Stimulated activated CD4-positive, alpha-beta T cell treated with anti-CD3 and anti-CD28 coated beads, TNF-alpha, amount 100 ng/mL, for 24 hours (primary cell): ENCODE measurements at regions not wholly inside any gene's neighbourhood (a gene's known extent, or its start where the extent isn't known, plus 50 kb on each side); places are given as distances from the start of the nearest gene placed in this dataset.

Experiments
- DNase-seq, 3 experiments: peaks; one replicate each; pipeline ENCODE4 v3.0.0-alpha.2; 2020; ENCODE audit warnings: low read depth in 3 of 3

DNA sequence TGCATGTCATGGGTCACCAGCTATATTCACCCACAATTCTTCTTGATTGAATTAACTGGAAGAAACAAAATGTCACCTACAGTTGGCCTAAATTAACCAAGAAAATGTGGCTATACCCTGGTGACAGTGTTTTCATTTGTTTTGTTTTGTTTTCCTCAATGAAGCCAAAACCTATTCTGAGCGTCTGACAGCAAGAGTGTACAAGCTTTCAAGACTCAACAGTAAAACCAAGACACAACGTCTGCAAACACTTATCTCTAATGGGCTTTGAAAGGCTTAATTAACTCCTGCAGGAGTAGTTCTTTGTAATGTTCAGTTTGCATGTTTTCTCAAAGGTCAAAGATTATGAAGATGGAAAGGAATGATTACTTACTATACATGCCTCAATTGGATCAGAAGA, 827.6 kb upstream of the KLHL29 start:
- DNase-seq, result no peak

DNA sequence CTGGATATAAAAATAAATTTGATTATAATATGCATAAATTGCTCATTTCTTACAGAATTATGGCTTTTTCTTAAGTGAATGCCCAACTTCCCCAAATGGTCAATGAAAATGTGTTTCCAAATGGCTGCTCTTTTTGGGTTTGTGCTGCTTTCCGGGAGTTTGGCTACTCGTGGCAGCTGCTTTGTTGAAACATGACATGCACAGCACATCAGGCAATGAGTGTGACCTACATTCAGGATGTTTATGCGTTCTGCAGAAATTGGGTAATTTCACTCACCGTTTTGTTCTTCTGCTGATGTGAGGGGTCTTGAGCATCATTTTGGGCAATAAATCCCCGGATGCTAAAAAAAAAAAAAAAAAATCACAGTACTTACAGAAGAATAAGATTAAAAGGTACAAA, 825.0 kb upstream of the KLHL29 start:
- DNase-seq, result no peak

DNA sequence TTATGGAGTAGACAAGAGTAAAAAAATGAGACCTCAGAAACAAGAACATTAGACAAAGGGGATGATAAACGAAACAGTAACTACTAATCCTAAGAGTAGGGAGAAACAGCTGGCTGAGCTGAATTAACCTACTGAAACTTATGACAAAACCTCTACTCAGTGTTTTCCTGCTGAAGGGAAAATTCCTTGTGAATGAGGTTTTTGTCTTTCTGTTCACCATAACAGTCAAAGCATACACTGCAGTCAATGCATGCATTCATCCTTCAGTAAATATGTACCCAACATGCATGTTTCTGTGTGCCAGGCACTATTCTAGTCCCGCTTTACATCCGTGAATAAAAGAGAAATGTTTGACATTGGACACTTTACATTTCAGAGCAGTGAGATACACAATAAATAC, 805.6 kb upstream of the KLHL29 start:
- DNase-seq, result no peak

DNA sequence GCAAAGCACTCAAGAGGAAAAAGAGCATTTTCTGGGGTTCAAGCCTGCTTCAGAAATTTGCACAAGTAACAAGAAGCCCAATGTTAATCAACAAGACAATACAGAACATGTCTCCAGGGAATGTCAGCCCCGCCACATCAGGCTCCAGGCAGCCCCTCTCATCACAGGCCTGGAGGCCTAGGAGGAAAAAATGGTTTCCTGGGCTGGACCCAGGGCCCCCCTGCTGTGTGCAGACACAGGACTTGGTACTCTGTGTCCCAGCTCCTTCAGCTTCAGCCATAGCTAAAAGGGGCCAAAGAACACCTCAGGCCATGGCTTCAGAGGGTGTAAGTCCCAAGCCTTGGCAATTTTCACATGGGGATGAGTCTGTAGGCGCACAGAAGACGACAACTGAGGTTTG, 802.9 kb upstream of the KLHL29 start:
- no peak for DNase-seq

DNA sequence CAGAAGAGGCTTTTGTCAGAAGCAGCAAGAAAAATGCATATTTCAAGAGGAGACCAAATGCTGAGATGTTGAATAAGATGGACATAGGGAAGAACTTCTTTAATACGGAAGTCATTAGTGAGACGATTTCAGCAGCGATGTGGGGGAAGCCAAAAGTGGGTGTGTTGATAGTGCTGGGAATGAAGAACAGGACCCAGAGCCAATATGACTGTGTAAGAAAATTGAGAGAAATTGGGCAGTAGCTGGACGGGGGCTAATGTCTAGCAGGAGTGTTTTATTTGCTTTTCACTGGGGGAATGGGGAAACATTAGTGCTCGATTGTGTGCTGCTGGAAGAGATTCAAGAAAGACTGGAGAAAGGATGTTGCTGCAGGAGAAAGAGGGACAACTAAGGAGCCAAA, 788.7 kb upstream of the KLHL29 start:
- DNase-seq, result no peak

DNA sequence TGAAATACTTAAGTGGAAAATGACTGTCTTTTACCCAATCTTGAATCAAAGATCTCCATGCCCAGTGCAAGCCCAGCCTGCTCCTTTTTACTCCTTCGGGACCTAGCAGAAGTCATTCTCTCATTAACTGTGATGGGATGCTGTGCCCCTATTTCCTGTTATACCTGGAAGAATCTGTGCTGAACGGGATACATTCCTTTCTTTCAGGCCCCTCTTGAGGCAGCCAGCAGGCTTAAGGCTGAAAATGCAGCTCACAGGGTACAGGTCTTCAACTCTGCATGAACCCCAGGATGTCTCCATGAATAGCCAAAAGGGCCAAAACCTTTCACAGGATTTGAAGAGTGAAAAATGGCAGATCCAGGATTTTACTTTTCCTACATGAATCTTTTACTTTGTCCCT, 784.8 kb upstream of the KLHL29 start:
- DNase-seq, result no peak

DNA sequence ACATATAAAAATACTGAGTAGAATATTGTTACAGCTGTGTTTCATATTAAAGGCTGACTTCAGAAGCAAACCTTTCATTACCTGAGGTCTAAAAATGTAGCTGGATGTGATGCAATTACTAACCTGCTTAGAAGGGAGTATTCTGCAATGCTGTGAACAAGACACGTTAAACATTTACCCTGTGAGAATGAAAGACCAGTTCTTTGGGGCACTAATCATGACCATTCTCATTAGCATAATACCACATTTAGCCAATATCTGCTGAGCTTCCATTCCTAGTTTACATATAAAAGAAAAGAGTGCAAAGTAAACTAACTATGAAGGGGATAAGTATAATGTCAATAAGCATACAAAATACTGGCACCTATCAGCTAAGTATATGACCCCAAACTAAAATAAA, 784.0 kb upstream of the KLHL29 start:
- DNase-seq, result no peak

DNA sequence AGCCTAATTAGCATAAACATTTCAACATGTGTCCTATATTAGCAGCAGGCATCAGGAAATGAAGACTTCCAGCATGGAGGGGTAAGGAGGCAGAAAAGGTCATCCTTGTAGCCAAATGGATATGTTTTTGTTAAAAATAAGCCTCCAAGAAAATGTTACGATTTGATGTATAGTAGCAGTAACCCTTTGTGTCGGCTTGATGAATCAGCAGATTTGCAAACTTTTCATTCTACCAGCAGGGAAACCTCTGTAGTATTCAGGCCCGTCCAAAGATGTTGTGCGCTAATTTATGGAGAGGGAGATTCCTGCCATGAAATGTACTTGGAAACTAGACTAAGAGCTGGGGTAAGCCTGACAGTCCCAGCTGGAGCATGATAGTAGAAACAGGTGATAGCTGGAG, 780.8 kb upstream of the KLHL29 start:
- no peak for DNase-seq

DNA sequence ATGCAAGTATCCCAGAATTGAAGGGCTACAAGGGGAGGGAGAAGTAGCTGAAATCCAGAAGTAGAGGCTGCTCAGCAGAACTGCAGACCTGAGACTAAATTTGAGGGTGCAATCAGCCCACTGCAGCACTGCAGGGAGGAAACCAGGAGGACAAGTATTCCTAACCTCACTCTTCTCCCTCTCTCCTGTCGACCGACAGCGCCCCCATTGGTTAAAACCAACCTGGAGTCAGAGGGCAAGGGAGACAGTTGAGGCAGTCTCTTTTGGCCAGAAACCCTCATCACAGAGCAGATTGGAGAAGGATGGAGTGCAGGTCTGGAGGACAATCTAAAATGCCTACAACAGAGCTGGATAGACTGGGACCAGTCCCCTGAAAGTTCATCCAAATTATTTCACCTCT, 768.9 kb upstream of the KLHL29 start:
- no peak for DNase-seq

DNA sequence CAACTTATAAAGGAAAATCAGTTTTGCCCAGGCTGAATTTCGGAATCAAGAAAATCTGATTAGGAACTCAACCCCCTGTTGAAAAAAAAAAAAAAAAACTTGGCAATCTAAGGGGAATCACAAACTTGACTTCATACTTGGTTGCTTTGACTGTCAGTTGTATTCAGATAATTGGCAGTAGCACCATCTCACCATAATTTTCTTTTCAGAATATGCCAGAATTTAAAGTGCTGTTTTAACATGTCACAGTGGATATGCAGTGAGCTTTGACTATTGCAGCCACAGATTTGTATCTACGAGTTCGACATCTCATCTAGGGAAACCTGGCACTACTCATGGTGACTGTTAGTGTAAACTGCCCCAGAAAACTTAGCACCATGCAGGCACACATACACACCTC, 761.4 kb upstream of the KLHL29 start:
- no peak for DNase-seq

DNA sequence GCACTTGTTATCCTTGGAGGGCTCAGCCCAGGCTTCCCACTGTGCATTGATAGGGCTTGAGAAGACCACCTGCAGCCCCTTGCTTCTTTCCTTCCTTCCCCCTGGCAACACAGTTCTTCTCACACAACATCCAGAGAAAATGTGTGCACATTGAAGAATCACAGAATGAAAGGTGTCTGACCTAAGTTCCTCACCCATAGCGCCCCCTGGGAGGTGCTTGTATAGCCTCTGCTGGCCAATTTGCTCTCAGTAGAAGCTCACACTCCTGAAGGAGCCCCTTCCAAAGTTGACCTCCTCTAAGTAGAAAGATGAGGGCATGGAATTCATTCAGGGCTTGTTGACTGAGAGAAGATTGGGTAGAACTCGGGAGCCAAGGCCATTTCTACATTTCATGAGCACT, 758.4 kb upstream of the KLHL29 start:
- no peak for DNase-seq

DNA sequence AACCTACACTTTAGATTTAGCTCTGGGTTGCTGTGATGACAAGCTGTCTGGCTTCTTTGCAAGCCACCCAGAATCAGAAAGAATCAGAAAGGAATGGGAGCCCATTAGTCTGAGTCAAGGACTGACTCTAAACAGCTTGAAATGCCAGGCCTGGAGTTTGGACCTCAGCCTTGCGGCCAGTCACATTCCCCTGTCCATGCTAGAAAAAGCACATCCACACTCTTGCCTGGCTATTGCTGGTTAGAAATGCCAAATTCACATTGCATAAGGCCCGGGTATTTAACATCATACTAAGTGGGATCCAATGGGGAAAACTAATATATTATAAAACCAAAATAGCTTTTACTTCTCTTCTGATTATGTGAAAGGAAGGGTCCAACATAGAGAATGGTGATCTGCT, 756.8 kb upstream of the KLHL29 start:
- DNase-seq, result no peak

DNA sequence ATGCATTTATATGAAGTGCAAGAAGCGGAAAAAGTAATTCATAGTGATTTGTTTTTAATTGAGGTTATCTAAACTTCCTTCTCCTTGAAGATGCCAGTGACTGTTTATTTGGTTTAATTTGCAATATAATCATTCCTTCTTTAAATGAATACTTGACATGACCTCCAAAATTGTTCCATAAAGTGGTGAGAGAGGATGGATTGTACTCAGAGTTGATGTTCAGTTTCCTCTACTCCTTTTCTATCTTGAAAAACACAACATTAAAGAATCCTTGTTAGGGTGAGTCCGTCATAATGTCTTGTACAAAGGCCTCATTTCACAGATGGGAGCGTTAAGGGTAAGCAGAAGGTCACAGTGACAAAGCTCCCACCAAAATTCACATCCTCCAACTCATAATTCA, 756.1 kb upstream of the KLHL29 start:
- DNase-seq, result no peak

DNA sequence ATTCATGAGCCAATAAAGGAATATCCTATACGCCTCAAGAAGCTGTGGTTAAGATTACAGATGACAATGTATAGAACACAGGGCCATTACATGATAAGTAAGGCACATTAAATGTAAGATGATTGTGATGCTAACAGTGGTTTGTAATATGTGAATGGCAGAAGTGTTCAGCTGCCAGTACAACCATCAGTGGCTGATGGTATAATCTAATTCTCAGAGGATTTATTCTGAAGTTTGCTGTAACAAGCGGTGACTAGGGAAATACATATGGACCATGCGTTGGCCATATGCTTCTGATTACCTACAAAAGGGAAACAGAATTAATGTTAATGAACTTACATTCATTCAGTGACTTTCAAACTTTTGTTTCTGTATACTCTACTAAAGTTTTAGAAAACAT, 750.8 kb upstream of the KLHL29 start:
- no peak for DNase-seq

DNA sequence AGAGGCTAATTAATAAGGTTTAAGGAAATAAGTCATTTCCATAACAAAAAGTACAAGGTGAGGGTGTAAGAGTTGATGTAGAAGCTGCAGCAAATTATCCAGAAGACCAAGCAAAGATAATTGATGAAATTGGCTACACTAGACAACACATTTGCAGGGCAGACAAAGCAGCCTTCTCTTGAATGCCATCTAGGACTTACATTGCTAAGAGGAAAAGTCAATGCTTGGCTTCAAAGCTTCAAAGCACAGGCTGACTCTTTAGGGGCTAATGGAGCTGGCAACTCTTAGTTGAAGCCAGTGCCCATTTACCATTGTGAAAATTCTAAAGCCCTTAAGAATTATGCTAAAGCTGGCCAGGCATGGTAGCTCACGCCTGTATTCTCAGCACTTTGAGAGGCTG, 728.6 kb upstream of the KLHL29 start:
- no peak for DNase-seq

DNA sequence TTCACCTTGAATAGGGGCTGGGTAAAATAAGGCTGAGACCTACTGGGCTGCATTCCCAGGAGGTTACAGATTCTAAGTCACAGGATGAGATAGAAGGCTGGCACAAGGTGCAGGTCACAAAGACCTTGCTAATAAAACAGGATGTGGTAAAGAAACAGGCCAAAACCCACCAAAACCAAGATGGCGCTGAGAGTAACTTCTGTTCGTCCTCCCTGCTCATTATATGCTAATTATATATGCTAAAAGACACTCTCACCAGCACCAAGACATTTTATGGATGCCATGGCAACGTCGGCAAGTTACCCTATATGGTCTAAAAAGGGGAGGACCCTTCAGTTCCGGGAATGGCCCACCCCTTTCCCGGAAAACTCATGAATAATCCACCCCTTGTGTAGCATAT, 711.5 kb upstream of the KLHL29 start:
- DNase-seq, result no peak

DNA sequence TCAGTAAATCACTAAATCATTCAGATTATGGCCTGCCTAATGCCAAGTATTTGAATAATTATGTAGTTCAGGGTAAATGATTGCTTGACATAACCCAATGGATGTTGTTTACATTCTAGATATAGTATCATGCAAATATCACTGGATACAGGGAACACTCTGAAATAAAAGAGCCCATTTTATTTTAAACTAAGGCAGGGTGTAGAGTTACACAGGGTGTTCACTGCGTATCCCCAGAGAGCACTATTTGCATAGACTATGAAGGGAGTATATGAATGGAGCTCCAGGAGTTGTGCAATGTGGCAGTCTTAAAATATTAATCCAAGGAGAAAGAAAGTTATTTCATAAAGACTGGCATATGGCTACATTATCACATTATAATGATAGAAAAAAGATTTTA, 701.1 kb upstream of the KLHL29 start:
- DNase-seq, result no peak

DNA sequence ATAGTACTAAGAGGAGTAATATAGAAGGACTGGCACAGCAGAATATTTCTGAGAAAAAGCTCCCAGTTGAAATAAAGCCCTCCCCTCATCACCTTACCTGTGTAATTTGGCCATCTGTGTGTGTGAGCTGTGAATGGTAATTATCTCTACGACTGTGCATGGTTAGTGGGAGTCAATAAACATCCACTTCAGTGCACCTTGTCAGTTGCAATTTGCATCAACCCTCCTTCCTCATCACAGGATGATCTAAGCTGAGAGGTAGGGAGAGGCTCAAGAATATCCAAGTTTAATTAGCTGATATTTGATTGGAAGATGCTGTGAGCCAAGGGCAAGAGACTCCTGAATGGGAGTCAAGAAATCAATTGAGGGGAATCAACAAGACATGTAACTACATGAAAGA, 694.9 kb upstream of the KLHL29 start:
- no peak for DNase-seq

DNA sequence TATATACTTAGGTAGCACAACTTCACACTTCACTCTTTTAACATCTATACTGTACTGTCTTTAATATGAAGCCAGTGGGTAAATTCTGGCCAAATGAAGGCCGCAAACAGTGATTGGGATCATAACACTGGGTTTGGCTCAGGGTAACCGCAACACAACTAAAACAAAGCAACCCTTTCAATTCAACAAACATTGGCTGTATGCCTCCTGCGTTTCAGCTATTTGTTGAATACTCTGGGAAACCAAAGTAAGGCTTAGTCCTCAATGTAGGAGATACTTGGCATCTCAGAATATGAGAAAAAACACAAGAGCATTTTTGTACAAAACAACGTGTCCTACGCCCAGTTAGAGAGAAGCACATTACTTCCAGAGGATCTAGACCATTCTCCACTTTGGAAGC, 693.3 kb upstream of the KLHL29 start:
- no peak for DNase-seq

DNA sequence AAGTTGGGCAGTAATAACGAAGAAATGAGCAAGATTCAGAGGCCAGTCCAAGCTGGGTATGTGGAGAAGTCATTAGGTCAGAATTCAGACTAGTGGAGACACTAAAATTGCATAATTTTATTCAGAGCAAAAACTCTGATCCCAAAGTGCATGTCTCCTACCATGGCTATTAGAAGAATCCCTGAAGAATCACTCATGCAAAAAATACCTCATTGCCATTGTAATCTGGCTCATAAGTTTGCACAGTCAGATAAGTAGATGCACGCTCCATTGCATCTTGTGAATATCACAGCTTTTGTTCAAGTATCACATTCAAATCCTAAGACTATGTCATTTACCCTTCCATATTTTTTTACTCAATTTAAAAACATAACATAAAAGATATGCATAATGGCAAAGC, 692.2 kb upstream of the KLHL29 start:
- DNase-seq, result no peak

DNA sequence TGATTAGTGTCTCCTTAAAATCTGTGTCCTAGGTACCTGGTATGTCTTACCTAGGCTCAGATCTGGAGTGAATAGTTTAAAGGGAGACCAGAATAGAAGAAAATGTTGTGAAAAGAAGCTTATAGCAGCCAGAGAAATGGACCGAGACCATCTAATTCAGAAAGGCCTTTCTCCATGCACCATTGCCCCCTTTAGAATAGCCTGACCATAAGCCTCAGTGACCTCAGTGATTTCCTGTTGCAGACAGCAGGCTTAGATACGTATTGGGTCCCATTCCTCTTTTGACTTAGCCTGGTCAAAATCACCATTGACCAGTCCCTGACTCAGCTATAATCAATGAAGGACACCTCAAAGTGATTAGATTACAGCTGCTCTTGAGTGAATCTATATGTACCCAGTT, 690.7 kb upstream of the KLHL29 start:
- no peak for DNase-seq

DNA sequence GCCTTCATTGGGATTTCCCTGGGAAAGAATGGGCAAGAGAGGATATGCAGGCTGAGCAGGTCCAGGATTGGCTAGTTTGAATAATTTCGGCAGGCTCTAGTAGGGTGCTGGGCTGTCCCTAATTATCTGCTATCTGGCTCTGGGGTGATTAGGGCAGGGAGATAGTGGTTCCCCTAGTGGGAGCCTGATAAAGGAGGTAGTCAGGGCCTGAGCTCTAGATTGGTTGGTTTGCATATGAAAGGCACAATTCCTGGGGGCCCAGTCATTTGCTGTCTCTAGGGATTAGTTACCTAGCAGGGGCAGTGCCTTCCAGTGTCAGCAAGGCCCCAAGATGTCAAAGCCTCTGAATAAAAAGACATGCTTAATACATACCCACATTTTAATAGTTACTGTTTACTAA, 690.1 kb upstream of the KLHL29 start:
- no peak for DNase-seq

DNA sequence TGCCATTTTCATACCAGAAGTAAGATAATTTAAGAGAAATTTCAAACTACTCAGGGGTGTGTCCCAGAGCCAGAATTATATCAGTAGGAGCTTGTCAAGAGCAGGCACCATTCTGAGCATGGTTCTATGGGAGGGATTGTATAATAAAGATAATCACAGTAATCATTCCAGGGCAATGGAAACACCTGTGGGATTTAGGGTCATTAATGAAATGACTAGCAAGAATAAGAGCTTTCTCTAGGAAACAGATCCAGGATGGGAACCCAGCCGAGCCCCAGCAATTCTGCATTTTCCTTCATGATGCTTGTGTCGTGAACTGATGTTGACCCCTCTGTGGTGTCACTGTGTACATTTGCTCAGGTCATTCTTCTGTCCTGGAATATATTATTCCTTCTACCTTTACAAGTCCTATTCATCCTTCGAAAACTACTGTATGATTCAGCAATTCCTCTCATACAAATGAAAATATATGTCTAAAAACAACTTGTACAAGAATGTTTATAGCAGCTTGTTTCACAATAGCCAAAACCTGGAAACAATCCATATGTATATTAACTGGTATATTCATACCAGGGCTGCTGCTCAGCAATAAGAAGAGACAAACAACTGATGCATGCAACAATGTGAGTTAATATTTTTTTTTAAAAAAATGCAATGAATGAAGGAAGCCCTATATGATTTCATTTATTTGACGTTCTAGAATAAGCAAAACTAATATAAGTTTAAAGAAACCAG, 687.8 kb upstream of the KLHL29 start:
- DNase-seq, result no peak

DNA sequence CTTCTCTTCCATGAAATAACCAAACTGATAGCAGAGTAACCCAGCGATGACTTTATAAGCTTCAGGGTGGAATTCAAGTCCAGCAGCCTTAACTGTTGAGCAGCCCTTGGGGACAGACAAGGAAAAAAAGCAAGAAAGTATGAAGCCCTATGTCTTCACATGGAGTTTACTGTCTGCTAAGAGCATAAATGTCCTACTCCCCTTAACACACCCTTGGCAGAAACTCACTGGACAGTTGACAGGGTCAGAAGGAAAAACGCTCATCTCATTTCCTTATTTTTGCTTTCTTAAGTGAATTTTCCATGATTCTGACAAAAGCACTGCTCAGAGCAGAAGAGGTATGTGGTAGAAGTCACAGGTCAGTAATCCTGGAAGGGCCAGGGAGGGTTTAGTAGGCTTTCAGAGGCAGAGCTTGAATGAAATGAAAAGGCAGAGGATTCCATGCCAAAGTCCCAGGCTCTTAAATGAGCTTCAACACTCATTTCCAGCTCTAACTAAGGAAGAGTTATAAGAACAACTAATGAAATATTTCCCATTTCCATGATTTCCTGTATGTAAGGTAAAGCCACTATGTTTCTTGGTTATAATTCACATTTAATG, 683.3 kb upstream of the KLHL29 start:
- no peak for DNase-seq
